GM12878 (cell line): ENCODE measurements at regions not wholly inside any gene's neighbourhood (a gene's known extent, or its start where the extent isn't known, plus 50 kb on each side); places are given as distances from the start of the nearest gene placed in this dataset.

Experiments
- ATAC-seq: fragments of 200-7000 bp; cut with Tn5 transposase; 3 replicates; pipeline ENCODE4 v1.9.1; 2020; ENCODE audit warnings: mild to moderate bottlenecking, moderate library complexity
- BruUV-seq: library from RNA; stranded (reverse); fragments of 400-500 nt; replicated peaks from 2 replicates; lab custom pipeline; 2021; lab: Mats Ljungman, UMichigan
- CTCF ChIA-PET: fragments of 300-600 bp; sonication (Branson Sonifier 250); formaldehyde crosslinking; extraction: SDS; loops from one replicate; lab custom pipeline; 2021; ENCODE audit warnings: inconsistent platforms; lab: Yijun Ruan, JAX
- POLR2A ChIA-PET: fragments of 350-600 bp; formaldehyde crosslinking; extraction: SDS; loops from one replicate; lab custom pipeline; 2021; ENCODE audit warnings: inconsistent platforms; lab: Charles Lee
- RAD21 ChIA-PET: fragments of 300-600 bp; sonication (Branson Sonifier 250); formaldehyde crosslinking; loops from one replicate; lab custom pipeline; 2023; ENCODE audit warnings: antibody characterized with exemption; ENCODE audit not compliant: unreplicated experiment; lab: Charles Lee
- SMC1A ChIA-PET: fragments of 300-600 bp; sonication (Branson Sonifier 250); formaldehyde crosslinking; loops from one replicate; lab custom pipeline; 2023; ENCODE audit not compliant: unreplicated experiment, uncharacterized antibody; lab: Charles Lee
- DNase-seq: peaks from one replicate; pipeline ENCODE4 v3.0.0-alpha.2; 2011; ENCODE audit warnings: low read depth, low spot score
- FAIRE-seq: peaks from 3 replicates; lab custom pipeline; 2011; peaks lifted over from hg19 to GRCh38; lab: Jason Lieb, UNC
- H2AFZ ChIP-seq: 2 replicates; pipeline ENCODE4 v1.6.0; 2011; ENCODE audit warnings: low read depth, low read length, control low read depth; ENCODE audit not compliant: control insufficient read depth
- H3K27ac ChIP-seq: 2 replicates; pipeline ENCODE4 v1.5.1; 2011; ENCODE audit warnings: control low read depth; ENCODE audit not compliant: control insufficient read depth, insufficient read depth
- H3K27me3 ChIP-seq, 2 experiments: replicated peaks in 1 of 2; 2 replicates each; pipeline versions ENCODE4 v1.6.0 to v1.6.1; 2011; ENCODE audit warnings: low read length in 1 of 2; ENCODE audit not compliant: control insufficient read depth in 2 of 2, insufficient read depth in 2 of 2
- H3K36me3 ChIP-seq, 2 experiments: 2 replicates each; pipeline ENCODE4 v1.5.1; 2011; ENCODE audit warnings: low read length in 1 of 2; ENCODE audit not compliant: control insufficient read depth in 2 of 2, insufficient read depth in 2 of 2
- H3K4me1 ChIP-seq: 2 replicates; pipeline ENCODE4 v1.6.1; 2011; ENCODE audit warnings: mild to moderate bottlenecking, low read length, moderate library complexity, mixed read lengths; ENCODE audit not compliant: control insufficient read depth, insufficient read depth
- H3K4me2 ChIP-seq: 2 replicates; pipeline ENCODE4 v1.6.0; 2011; ENCODE audit warnings: control low read depth; ENCODE audit not compliant: control insufficient read depth, insufficient read depth
- H3K4me3 ChIP-seq: fragments of 200-600 bp; sonication (generic); 2 replicates; pipeline ENCODE4 v1.5.1; 2016
- H3K79me2 ChIP-seq: 2 replicates; pipeline ENCODE4 v1.6.0; 2011; ENCODE audit warnings: low read length; ENCODE audit not compliant: control insufficient read depth, insufficient read depth
- H3K9ac ChIP-seq: 2 replicates; pipeline ENCODE4 v1.8.0; 2011; ENCODE audit warnings: low read length, control low read depth, mixed read lengths; ENCODE audit not compliant: control insufficient read depth, insufficient read depth
- H3K9me3 ChIP-seq: replicated peaks from 3 replicates; pipeline ENCODE4 v1.5.1; 2011; ENCODE audit warnings: mild to moderate bottlenecking, low read length; ENCODE audit not compliant: control insufficient read depth, insufficient read depth
- H4K20me1 ChIP-seq: 2 replicates; pipeline ENCODE4 v1.6.0; 2011; ENCODE audit not compliant: control insufficient read depth, insufficient read depth
- ASH2L ChIP-seq: fragments of 300-600, 200-600 bp; sonication (generic); IDR thresholded peaks from 2 replicates; pipeline ENCODE4 v1.6.1; 2017; ENCODE audit warnings: low read depth, mild to moderate bottlenecking, borderline replicate concordance
- BACH1 ChIP-seq: fragments of 450-650 bp; IDR thresholded peaks from 2 replicates; pipeline ENCODE4 v1.6.1; 2017; ENCODE audit warnings: mild to moderate bottlenecking, borderline replicate concordance
- FOXM1 ChIP-seq: IDR thresholded peaks from 2 replicates; pipeline ENCODE4 v1.6.1; 2012; ENCODE audit warnings: low read depth, mild to moderate bottlenecking, inconsistent platforms, low read length, moderate library complexity
- HCFC1 ChIP-seq: fragments of 150-350 bp; IDR thresholded peaks from 2 replicates; pipeline ENCODE4 v1.6.1; 2014; ENCODE audit warnings: low read length
- JUNB ChIP-seq: IDR thresholded peaks from 2 replicates; pipeline ENCODE4 v1.6.1; 2016; ENCODE audit warnings: antibody characterized with exemption, mild to moderate bottlenecking
- MTA2 ChIP-seq: fragments of 450-650 bp; IDR thresholded peaks from 2 replicates; pipeline ENCODE4 v1.6.1; 2016; ENCODE audit warnings: low read depth, mild to moderate bottlenecking, moderate library complexity
- MTA3 ChIP-seq: IDR thresholded peaks from 2 replicates; pipeline ENCODE4 v1.6.1; 2012; ENCODE audit warnings: low read length, inconsistent platforms, borderline replicate concordance
- SREBF1 ChIP-seq: IDR thresholded peaks from 2 replicates; pipeline ENCODE4 v1.6.1; 2012; ENCODE audit warnings: mild to moderate bottlenecking, low read length
- TARDBP ChIP-seq: IDR thresholded peaks from 2 replicates; pipeline ENCODE4 v1.6.1; 2016; ENCODE audit warnings: borderline replicate concordance
- TCF3 ChIP-seq: IDR thresholded peaks from 2 replicates; pipeline ENCODE4 v1.6.1; 2012; ENCODE audit warnings: low read depth, mild to moderate bottlenecking, low read length, borderline replicate concordance; ENCODE audit not compliant: insufficient read depth
- WGBS: methylation state at CpG from one replicate; pipeline ENCODE4 v1.1.6; 2016; ENCODE audit warnings: low lambda C conversion rate; ENCODE audit not compliant: insufficient replicate concordance, insufficient coverage; ENCODE audit errors: missing lambda C conversion rate; 5-methylcytosine and 5-hydroxymethylcytosine counted together
- in situ Hi-C: fragments of 300-500 bp; cut with MboI; formaldehyde crosslinking; loops from 9 replicates; pipeline ENCODE4 v1.14.3; 2018; ENCODE audit warnings: mixed read lengths
- intact Hi-C: fragments of 100-400 bp; cut with micrococcal nuclease; formaldehyde crosslinking; loops from one replicate; pipeline ENCODE4 v1.14.2; 2022; ENCODE audit not compliant: unreplicated experiment
- TF ChIP-seq, protein P1 (sequence below): fragments of 450-650 bp; IDR thresholded peaks from 2 replicates; pipeline ENCODE4 v1.6.1; 2018; ENCODE audit warnings: mild to moderate bottlenecking, low read depth, moderate library complexity; ENCODE audit not compliant: partially characterized antibody
- TF ChIP-seq, protein P2 (sequence below): fragments of 450-650 bp; IDR thresholded peaks from 2 replicates; pipeline ENCODE4 v1.6.1; 2017; ENCODE audit warnings: mild to moderate bottlenecking, moderate library complexity
- TF ChIP-seq, protein P3 (sequence below), 3 experiments: IDR thresholded peaks in 2 of 3; conservative IDR thresholded peaks in 1 of 3; 2 replicates each; pipeline ENCODE4 v1.5.1; 2011; ENCODE audit warnings: low read depth in 3 of 3, low read length in 3 of 3, mild to moderate bottlenecking in 3 of 3, control low read depth in 2 of 3, moderate library complexity in 2 of 3, inconsistent platforms in 1 of 3, mixed read lengths in 1 of 3; ENCODE audit not compliant: control insufficient read depth in 2 of 3, insufficient read depth in 1 of 3; ENCODE audit errors: extremely low read depth in 1 of 3
- TF ChIP-seq, protein P4 (sequence below): fragments of 450-650 bp; IDR thresholded peaks from 2 replicates; pipeline ENCODE4 v1.6.1; 2017; ENCODE audit warnings: antibody characterized with exemption, mild to moderate bottlenecking, moderate library complexity

GRCh38 chr2:155095613-155096012 is 397.1 kb downstream of the KCNJ3 start:
- ATAC-seq: peak; percentile 43
- TF ChIP-seq MTA2 (no peak), FOXM1 (no peak), TARDBP (no peak), TCF3 (no peak), HCFC1 (no peak), MTA3 (no peak), SREBF1 (no peak), JUNB (no peak), ASH2L (no peak), BACH1 (no peak)
- TF ChIP-seq, protein P1, sequence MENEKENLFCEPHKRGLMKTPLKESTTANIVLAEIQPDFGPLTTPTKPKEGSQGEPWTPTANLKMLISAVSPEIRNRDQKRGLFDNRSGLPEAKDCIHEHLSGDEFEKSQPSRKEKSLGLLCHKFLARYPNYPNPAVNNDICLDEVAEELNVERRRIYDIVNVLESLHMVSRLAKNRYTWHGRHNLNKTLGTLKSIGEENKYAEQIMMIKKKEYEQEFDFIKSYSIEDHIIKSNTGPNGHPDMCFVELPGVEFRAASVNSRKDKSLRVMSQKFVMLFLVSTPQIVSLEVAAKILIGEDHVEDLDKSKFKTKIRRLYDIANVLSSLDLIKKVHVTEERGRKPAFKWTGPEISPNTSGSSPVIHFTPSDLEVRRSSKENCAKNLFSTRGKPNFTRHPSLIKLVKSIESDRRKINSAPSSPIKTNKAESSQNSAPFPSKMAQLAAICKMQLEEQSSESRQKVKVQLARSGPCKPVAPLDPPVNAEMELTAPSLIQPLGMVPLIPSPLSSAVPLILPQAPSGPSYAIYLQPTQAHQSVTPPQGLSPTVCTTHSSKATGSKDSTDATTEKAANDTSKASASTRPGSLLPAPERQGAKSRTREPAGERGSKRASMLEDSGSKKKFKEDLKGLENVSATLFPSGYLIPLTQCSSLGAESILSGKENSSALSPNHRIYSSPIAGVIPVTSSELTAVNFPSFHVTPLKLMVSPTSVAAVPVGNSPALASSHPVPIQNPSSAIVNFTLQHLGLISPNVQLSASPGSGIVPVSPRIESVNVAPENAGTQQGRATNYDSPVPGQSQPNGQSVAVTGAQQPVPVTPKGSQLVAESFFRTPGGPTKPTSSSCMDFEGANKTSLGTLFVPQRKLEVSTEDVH: no peak
- TF ChIP-seq, protein P2, sequence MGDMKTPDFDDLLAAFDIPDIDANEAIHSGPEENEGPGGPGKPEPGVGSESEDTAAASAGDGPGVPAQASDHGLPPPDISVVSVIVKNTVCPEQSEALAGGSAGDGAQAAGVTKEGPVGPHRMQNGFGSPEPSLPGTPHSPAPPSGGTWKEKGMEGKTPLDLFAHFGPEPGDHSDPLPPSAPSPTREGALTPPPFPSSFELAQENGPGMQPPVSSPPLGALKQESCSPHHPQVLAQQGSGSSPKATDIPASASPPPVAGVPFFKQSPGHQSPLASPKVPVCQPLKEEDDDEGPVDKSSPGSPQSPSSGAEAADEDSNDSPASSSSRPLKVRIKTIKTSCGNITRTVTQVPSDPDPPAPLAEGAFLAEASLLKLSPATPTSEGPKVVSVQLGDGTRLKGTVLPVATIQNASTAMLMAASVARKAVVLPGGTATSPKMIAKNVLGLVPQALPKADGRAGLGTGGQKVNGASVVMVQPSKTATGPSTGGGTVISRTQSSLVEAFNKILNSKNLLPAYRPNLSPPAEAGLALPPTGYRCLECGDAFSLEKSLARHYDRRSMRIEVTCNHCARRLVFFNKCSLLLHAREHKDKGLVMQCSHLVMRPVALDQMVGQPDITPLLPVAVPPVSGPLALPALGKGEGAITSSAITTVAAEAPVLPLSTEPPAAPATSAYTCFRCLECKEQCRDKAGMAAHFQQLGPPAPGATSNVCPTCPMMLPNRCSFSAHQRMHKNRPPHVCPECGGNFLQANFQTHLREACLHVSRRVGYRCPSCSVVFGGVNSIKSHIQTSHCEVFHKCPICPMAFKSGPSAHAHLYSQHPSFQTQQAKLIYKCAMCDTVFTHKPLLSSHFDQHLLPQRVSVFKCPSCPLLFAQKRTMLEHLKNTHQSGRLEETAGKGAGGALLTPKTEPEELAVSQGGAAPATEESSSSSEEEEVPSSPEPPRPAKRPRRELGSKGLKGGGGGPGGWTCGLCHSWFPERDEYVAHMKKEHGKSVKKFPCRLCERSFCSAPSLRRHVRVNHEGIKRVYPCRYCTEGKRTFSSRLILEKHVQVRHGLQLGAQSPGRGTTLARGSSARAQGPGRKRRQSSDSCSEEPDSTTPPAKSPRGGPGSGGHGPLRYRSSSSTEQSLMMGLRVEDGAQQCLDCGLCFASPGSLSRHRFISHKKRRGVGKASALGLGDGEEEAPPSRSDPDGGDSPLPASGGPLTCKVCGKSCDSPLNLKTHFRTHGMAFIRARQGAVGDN: no peak
- TF ChIP-seq, protein P3, sequence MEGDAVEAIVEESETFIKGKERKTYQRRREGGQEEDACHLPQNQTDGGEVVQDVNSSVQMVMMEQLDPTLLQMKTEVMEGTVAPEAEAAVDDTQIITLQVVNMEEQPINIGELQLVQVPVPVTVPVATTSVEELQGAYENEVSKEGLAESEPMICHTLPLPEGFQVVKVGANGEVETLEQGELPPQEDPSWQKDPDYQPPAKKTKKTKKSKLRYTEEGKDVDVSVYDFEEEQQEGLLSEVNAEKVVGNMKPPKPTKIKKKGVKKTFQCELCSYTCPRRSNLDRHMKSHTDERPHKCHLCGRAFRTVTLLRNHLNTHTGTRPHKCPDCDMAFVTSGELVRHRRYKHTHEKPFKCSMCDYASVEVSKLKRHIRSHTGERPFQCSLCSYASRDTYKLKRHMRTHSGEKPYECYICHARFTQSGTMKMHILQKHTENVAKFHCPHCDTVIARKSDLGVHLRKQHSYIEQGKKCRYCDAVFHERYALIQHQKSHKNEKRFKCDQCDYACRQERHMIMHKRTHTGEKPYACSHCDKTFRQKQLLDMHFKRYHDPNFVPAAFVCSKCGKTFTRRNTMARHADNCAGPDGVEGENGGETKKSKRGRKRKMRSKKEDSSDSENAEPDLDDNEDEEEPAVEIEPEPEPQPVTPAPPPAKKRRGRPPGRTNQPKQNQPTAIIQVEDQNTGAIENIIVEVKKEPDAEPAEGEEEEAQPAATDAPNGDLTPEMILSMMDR (IDR thresholded peaks at IDR 0.05 in 2 of 3, conservative IDR thresholded peaks at IDR 0.05 in 1 of 3; ENCODE audit: control insufficient read depth in 2 of 3, extremely low read depth in 1 of 3, insufficient read depth in 1 of 3, low read depth in 3 of 3, low read length in 3 of 3): no peak
- TF ChIP-seq, protein P4, sequence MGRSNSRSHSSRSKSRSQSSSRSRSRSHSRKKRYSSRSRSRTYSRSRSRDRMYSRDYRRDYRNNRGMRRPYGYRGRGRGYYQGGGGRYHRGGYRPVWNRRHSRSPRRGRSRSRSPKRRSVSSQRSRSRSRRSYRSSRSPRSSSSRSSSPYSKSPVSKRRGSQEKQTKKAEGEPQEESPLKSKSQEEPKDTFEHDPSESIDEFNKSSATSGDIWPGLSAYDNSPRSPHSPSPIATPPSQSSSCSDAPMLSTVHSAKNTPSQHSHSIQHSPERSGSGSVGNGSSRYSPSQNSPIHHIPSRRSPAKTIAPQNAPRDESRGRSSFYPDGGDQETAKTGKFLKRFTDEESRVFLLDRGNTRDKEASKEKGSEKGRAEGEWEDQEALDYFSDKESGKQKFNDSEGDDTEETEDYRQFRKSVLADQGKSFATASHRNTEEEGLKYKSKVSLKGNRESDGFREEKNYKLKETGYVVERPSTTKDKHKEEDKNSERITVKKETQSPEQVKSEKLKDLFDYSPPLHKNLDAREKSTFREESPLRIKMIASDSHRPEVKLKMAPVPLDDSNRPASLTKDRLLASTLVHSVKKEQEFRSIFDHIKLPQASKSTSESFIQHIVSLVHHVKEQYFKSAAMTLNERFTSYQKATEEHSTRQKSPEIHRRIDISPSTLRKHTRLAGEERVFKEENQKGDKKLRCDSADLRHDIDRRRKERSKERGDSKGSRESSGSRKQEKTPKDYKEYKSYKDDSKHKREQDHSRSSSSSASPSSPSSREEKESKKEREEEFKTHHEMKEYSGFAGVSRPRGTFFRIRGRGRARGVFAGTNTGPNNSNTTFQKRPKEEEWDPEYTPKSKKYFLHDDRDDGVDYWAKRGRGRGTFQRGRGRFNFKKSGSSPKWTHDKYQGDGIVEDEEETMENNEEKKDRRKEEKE: no peak

More at GRCh38 chr2:155095613-155096012, 397.1 kb downstream of the KCNJ3 start:
- peaks cover 2% of the 10 kb centered on the region; the same call in 1 of the 3 replicates for H3K9me3 ChIP-seq
- H3K27me3 ChIP-seq: no peaks in the 10 kb centered on the region
- POLR2A ChIA-PET: no interaction called here
- RAD21 ChIA-PET: no interaction called here
- CTCF ChIA-PET: no interaction called here
- H3K79me2 ChIP-seq: no peaks in the 10 kb centered on the region
- H3K4me3 ChIP-seq: no peak overlapping the region
- no TSS peak for BruUV-seq
- DNase-seq: no peak
- no peak for FAIRE-seq
- no peak overlapping the region for H3K9ac ChIP-seq
- H3K4me1 ChIP-seq: no peaks in the 10 kb centered on the region
- H2AFZ ChIP-seq: no peak overlapping the region
- SMC1A ChIA-PET: no interaction called here
- intact Hi-C loops (no loop called here), in situ Hi-C loops (no loop called here)
- H4K20me1 ChIP-seq: no peaks in the 10 kb centered on the region
- H3K4me2 ChIP-seq: no peak overlapping the region
- H3K27ac ChIP-seq: no peak overlapping the region
- no peaks in the 10 kb centered on the region for H3K36me3 ChIP-seq
- WGBS: 69% methylated on average over 1 of the region's 1 CpG
